Neural cell (in vitro differentiated cells): ENCODE measurements at regions not wholly inside any gene's neighbourhood (a gene's known extent, or its start where the extent isn't known, plus 50 kb on each side); places are given as distances from the start of the nearest gene placed in this dataset.

Experiments
- H2AFZ ChIP-seq: fragments of 200-600, 300-800 bp; sonication (generic), shearing (Covaris generic); 2 replicates; pipeline ENCODE4 v1.6.0; 2014; ENCODE audit warnings: low read depth, mild to moderate bottlenecking, antibody characterized with exemption, low read length, moderate library complexity
- H3F3A ChIP-seq: fragments of 200-600 bp; shearing (Covaris generic); 2 replicates; pipeline ENCODE4 v1.6.1; 2016; ENCODE audit warnings: mild to moderate bottlenecking, moderate library complexity, mixed read lengths, antibody characterized with exemption, low read length; ENCODE audit not compliant: insufficient read depth, poor library complexity, severe bottlenecking
- H3K27ac ChIP-seq: fragments of 200-600, 300-800 bp; sonication (generic), shearing (Covaris generic); 2 replicates; pipeline ENCODE4 v1.5.1; 2014; ENCODE audit warnings: mild to moderate bottlenecking, low read length, moderate library complexity
- H3K27me3 ChIP-seq: fragments of 300-800, 200-600 bp; sonication (generic), shearing (Covaris generic); 2 replicates; pipeline ENCODE4 v1.6.0; 2014; ENCODE audit warnings: mild to moderate bottlenecking, low read depth, low read length, moderate library complexity; ENCODE audit not compliant: insufficient read depth
- H3K36me3 ChIP-seq: fragments of 300-800, 200-600 bp; sonication (generic), shearing (Covaris generic); 2 replicates; pipeline ENCODE4 v1.5.1; 2014; ENCODE audit warnings: mild to moderate bottlenecking, antibody characterized with exemption, low read length, moderate library complexity; ENCODE audit not compliant: insufficient read depth
- H3K4me2 ChIP-seq: fragments of 300-800, 200-600 bp; sonication (generic), shearing (Covaris generic); 2 replicates; pipeline ENCODE4 v1.6.0; 2014; ENCODE audit warnings: mild to moderate bottlenecking, low read length
- H3K4me3 ChIP-seq: fragments of 300-800, 200-600 bp; sonication (generic), shearing (Covaris generic); 2 replicates; pipeline ENCODE4 v1.5.1; 2014; ENCODE audit warnings: mild to moderate bottlenecking, low read length, moderate library complexity
- H3K79me2 ChIP-seq: fragments of 200-600 bp; shearing (Covaris generic); replicated peaks from 2 replicates; pipeline ENCODE4 v1.6.0; 2014; ENCODE audit warnings: mild to moderate bottlenecking, low read length, moderate library complexity; ENCODE audit not compliant: insufficient read depth
- H3K9ac ChIP-seq: fragments of 300-800, 200-600 bp; sonication (generic), shearing (Covaris generic); 2 replicates; pipeline ENCODE4 v1.6.1; 2016; ENCODE audit warnings: mild to moderate bottlenecking, low read length, mixed read lengths
- H3K9me2 ChIP-seq: fragments of 200-600 bp; shearing (Covaris generic); 2 replicates; pipeline ENCODE4 v1.6.1; 2016; ENCODE audit warnings: mild to moderate bottlenecking, low read length, mixed read lengths; ENCODE audit not compliant: insufficient read depth
- H3K9me3 ChIP-seq: fragments of 200-600, 300-800 bp; sonication (generic), shearing (Covaris generic); 2 replicates; pipeline ENCODE4 v1.6.1; 2016; ENCODE audit warnings: mild to moderate bottlenecking, mixed run types, low read length, moderate library complexity, mixed read lengths
- H4K20me1 ChIP-seq: fragments of 200-600 bp; shearing (Covaris generic); 2 replicates; pipeline ENCODE4 v1.6.1; 2016; ENCODE audit warnings: mild to moderate bottlenecking, mixed run types; ENCODE audit not compliant: insufficient read depth
- CTCF ChIP-seq: fragments of 450-650 bp; IDR thresholded peaks from 2 replicates; pipeline ENCODE4 v1.5.1; 2014; ENCODE audit warnings: antibody characterized with exemption, mild to moderate bottlenecking, moderate library complexity; ENCODE audit not compliant: poor library complexity, severe bottlenecking
- EP300 ChIP-seq: fragments of 450-650 bp; conservative IDR thresholded peaks from 2 replicates; pipeline ENCODE4 v1.6.1; 2014; ENCODE audit warnings: antibody characterized with exemption, mild to moderate bottlenecking, moderate library complexity; ENCODE audit not compliant: poor library complexity, severe bottlenecking
- EZH2 ChIP-seq: fragments of 200-600, 300-800 bp; shearing (Covaris generic), sonication (generic); IDR thresholded peaks from 2 replicates; pipeline ENCODE4 v1.6.1; 2014; ENCODE audit warnings: antibody characterized with exemption, low read length, borderline replicate concordance, mild to moderate bottlenecking; ENCODE audit not compliant: insufficient read depth, poor library complexity, severe bottlenecking
- MXI1 ChIP-seq: fragments of 450-650 bp; conservative IDR thresholded peaks from 2 replicates; pipeline ENCODE4 v1.6.1; 2014; ENCODE audit warnings: antibody characterized with exemption, mild to moderate bottlenecking; ENCODE audit not compliant: poor library complexity, severe bottlenecking
- POLR2AphosphoS5 ChIP-seq: IDR thresholded peaks from 2 replicates; pipeline ENCODE4 v1.6.1; 2012
- RAD21 ChIP-seq: fragments of 450-650 bp; conservative IDR thresholded peaks from 2 replicates; pipeline ENCODE4 v1.6.1; 2014; ENCODE audit warnings: antibody characterized with exemption, mild to moderate bottlenecking, moderate library complexity
- REST ChIP-seq: IDR thresholded peaks from 2 replicates; pipeline ENCODE4 v1.6.1; 2012; ENCODE audit warnings: borderline replicate concordance
- SMC3 ChIP-seq: fragments of 450-650 bp; conservative IDR thresholded peaks from 2 replicates; pipeline ENCODE4 v1.6.1; 2014; ENCODE audit warnings: antibody characterized with exemption, mild to moderate bottlenecking, moderate library complexity; ENCODE audit not compliant: poor library complexity
- TAF1 ChIP-seq: IDR thresholded peaks from 2 replicates; pipeline ENCODE4 v1.6.1; 2012; ENCODE audit warnings: low read depth

GRCh38 chr2:39550701-39551285, 113.7 kb upstream of the MAP4K3 start:
- Histone ChIP-seq H3K4me3 (no peak overlapping the region), H3K4me2 (no peak overlapping the region), H3K9me2 (no peaks in the 10 kb centered on the region), H3K27ac (no peak overlapping the region), H3K36me3 (no peaks in the 10 kb centered on the region), H2AFZ (no peak overlapping the region), H3F3A (no peaks in the 10 kb centered on the region), H3K27me3 (no peaks in the 10 kb centered on the region), H4K20me1 (no peaks in the 10 kb centered on the region), H3K9me3 (no peaks in the 10 kb centered on the region), H3K9ac (no peak overlapping the region), H3K79me2 (no peaks in the 10 kb centered on the region)
- TF ChIP-seq SMC3: no peak
- TF ChIP-seq RAD21: no peak
- TF ChIP-seq REST: no peak
- no peak for TF ChIP-seq MXI1
- no peak for TF ChIP-seq EZH2
- no peak for TF ChIP-seq POLR2AphosphoS5
- no peak for TF ChIP-seq EP300
- TF ChIP-seq CTCF: no peak
- TF ChIP-seq TAF1: no peak

GRCh38 chr2:39558906-39559305, 106.8 kb upstream of the TMEM178A start:
- TF ChIP-seq EP300 (no peak), RAD21 (no peak), EZH2 (no peak), MXI1 (no peak), CTCF (no peak), SMC3 (no peak), TAF1 (no peak), POLR2AphosphoS5 (no peak), REST (no peak)
- H3F3A ChIP-seq: no peaks in the 10 kb centered on the region
- H3K9ac ChIP-seq: no peak overlapping the region
- H3K79me2 ChIP-seq: no peaks in the 10 kb centered on the region
- no peaks in the 10 kb centered on the region for H3K36me3 ChIP-seq
- H3K4me3 ChIP-seq: no peak overlapping the region
- no peak overlapping the region for H3K27ac ChIP-seq
- H2AFZ ChIP-seq: no peak overlapping the region
- no peak overlapping the region for H3K4me2 ChIP-seq
- H3K9me2 ChIP-seq: no peaks in the 10 kb centered on the region
- no peaks in the 10 kb centered on the region for H3K27me3 ChIP-seq
- no peaks in the 10 kb centered on the region for H3K9me3 ChIP-seq
- no peaks in the 10 kb centered on the region for H4K20me1 ChIP-seq
